ENCODE measurements at regions not wholly inside any gene's neighbourhood (a gene's known extent, or its start where the extent isn't known, plus 50 kb on each side); places are given as distances from the start of the nearest gene placed in this dataset.
"Not testable (repeated sequence)": the region's sequence is repeated elsewhere in the genome, so short reads cannot be mapped to it uniquely, and the experiment has no call there.

- Histone ChIP-seq H3K4me3 (ENCODE audit: low read depth, low read length) (no peak overlapping the region), H3K36me3 (ENCODE audit: insufficient read depth) (no peaks in the 10 kb centered on the region), H3K4me1 (ENCODE audit: insufficient read depth) (no peaks in the 10 kb centered on the region), H3K27ac (ENCODE audit: low read depth) (no peak overlapping the region)
- DNase-seq (ENCODE audit: extremely low spot score): no peak
These were observed 474.3 kb downstream of the ATP23 start for GRCh38 chr12:58415716-58416115.

DNA sequence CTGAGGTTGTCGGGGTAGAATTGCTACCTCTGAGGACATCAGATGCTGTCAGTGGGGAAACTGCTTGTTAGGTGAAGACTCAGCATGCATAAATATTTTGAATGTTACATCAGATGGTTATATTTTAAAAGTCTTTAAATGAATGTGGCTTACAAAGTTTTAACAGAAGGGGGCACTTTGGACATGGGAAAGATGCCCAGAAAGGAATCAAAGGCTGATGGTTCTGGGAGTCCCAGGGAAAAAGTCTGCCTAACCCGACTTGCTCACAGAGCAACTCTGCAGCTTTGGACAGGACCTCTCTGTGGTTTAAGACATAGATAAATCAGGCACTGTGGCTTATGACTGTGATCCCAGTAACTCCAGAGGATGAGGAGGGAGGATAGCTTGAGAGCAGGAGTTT is 474.9 kb downstream of the ATP23 start:
- Histone ChIP-seq H3K36me3 (ENCODE audit: insufficient read depth) (no peaks in the 10 kb centered on the region), H3K4me1 (ENCODE audit: insufficient read depth) (no peaks in the 10 kb centered on the region), H3K4me3 (ENCODE audit: low read depth, low read length) (no peak overlapping the region), H3K27ac (ENCODE audit: low read depth) (no peak overlapping the region)
- no peak for DNase-seq (ENCODE audit: extremely low spot score)
- 35% methylated on average over 2 of the region's 2 CpGs for WGBS

GRCh38 chr12:58419196-58419760 is 477.9 kb downstream of the ATP23 start:
- Histone ChIP-seq H3K4me3 (ENCODE audit: low read depth, low read length) (no peak overlapping the region), H3K36me3 (ENCODE audit: insufficient read depth) (no peaks in the 10 kb centered on the region), H3K27ac (ENCODE audit: low read depth) (no peak overlapping the region), H3K4me1 (ENCODE audit: insufficient read depth) (no peaks in the 10 kb centered on the region)
- whole genome bisulfite sequencing: 89% methylated on average over 13 of the region's 13 CpGs
- DNase-seq (ENCODE audit: extremely low spot score): no peak

DNA sequence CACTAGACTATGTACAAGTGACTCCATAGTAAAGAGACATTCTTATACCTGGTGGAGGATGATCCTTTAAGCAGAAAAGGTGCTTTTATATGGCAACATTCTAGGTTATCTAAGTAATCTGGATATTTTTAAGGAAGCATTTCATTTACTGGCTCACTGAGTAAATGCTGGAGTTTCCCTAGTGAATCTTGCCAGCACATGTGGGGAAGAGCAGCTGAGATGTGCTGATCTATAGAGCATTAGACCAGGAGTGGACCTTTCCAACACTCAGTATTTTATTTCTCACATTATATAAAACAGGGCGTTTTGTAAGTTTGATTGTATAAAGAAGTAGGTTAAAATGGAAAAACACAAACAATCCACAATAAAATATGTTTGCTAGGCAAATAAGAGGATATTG is 478.5 kb downstream of the ATP23 start:
- no peak overlapping the region for H3K27ac ChIP-seq (ENCODE audit: low read depth)
- DNase-seq (ENCODE audit: extremely low spot score): no peak
- H3K36me3 ChIP-seq (ENCODE audit: insufficient read depth): no peaks in the 10 kb centered on the region
- no peak overlapping the region for H3K4me3 ChIP-seq (ENCODE audit: low read depth, low read length)
- WGBS: 46% methylated on average over 1 of the region's 1 CpG
- no peaks in the 10 kb centered on the region for H3K4me1 ChIP-seq (ENCODE audit: insufficient read depth)

DNA sequence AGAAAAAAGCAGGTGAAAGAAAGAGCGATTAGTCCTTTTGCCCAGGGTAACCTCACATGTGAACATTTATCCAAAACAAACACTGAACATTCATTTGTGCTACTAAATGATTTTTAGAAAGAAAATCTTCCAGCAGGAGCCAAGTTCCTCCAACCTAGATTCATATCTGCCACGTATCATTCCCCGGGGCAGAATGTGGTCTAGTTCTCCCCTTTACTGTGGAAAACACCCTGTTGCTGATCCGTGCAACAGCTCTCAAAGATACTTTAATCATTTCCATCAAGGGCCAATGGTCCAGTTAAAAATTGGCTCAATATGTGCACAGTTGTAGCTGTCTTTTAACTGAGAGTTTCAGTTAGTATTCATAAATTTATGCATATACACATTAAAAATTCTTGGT is 479.1 kb downstream of the ATP23 start:
- H3K4me3 ChIP-seq (ENCODE audit: low read depth, low read length): no peak overlapping the region
- no peaks in the 10 kb centered on the region for H3K4me1 ChIP-seq (ENCODE audit: insufficient read depth)
- 72% methylated on average over 4 of the region's 4 CpGs for WGBS
- no peak overlapping the region for H3K27ac ChIP-seq (ENCODE audit: low read depth)
- no peak for DNase-seq (ENCODE audit: extremely low spot score)
- H3K36me3 ChIP-seq (ENCODE audit: insufficient read depth): no peaks in the 10 kb centered on the region

DNA sequence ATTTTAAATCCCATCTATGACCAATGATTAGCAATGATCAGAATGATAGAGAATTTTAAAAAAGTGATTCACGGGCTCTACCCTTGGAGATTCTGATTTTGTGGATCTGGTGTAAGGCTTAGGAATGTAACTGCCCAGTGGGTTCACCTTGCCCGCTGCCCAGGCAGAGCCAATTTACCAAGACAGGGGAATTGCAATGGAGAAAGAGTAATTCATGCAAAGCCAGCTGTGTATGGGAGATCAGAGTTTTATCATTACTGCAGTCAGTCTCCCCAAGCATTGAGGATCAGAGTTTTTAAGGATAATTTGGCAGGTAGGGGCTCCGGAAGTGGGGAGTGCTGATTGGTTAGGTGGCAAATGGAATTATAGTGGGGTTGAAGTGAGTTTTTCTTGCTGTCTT is 480.6 kb downstream of the ATP23 start:
- H3K4me3 ChIP-seq (ENCODE audit: low read depth, low read length): no peak overlapping the region
- no peak overlapping the region for H3K27ac ChIP-seq (ENCODE audit: low read depth)
- 75% methylated on average over 3 of the region's 3 CpGs for WGBS
- H3K4me1 ChIP-seq (ENCODE audit: insufficient read depth): no peaks in the 10 kb centered on the region
- no peaks in the 10 kb centered on the region for H3K36me3 ChIP-seq (ENCODE audit: insufficient read depth)
- DNase-seq (ENCODE audit: extremely low spot score): no peak

DNA sequence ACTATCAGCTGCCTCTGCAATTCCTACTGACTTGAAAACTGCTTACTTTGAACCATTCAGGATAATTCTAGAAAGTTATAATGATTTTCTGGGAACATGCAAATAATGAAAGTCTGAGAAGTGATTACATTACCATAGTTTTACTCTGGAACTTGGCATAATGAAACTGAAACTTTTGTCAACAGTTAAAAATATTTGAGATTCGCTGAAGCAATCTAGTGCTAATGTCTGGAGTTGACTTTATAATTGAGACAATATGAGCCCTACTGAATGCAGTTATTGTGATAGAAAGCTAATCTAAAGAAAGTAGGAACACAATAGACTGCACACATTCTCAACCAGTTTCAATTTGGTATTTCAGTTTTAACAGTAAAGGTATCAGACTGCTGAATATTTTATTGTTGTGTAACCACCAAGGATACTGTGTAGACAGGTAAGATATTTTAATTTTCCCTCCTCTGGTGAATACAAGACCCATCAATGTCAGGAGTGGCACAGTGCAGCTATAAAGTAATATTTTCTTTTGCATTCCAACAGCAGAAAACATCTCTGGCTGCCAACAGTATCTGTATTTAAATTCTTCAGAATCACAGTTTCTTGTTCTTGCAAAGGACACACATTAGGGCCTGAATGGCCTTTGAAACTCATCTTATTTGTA is 483.5 kb downstream of the ATP23 start:
- no peak for DNase-seq (ENCODE audit: extremely low spot score)

DNA sequence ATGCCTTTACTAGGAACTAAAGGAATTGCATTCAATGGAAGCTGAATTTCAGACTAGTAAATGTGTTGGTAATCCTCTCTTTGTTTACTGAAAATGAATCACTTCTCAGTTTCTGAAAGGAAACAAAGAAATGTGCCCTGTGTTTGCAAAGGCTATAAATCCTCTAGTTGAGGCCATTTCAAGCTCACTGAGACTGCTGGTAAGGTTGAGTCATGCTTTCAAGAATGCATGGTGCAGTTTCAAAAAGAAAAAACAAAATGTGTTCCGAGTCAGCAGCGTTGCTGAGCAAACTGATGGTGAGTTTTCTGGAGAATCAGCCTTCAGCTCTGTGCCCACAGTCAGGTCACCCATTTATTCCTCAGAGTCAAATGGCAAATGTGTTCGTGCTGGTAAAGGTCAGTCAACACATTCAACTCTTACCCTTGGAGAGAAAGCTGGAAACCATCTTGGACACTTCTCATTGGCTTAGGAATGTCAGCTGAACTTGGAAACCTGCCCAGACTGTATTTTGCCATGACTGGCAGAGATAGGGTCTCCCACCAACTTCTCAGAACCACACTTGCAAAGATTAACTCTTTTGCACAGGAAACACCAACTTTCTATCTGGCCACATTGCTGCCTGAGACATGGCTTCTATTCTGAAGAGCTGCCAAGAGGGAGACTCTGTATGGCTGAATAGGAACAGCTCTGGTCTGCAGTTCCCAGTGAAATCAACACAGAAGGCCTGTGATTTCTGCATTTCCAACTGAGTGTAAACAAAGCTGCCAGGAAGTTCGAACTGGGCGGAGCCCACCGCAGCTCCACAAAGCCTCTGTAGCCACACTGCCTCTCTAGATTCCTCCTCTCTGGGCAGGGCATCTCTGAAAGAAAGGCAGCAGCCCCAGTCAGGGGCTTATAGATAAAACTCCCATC is 484.4 kb downstream of the ATP23 start:
- no peaks in the 10 kb centered on the region for H3K4me1 ChIP-seq (ENCODE audit: insufficient read depth)
- 10% methylated on average over 6 of the region's 6 CpGs for WGBS
- H3K36me3 ChIP-seq (ENCODE audit: insufficient read depth): no peaks in the 10 kb centered on the region
- H3K27ac ChIP-seq (ENCODE audit: low read depth): no peak overlapping the region
- DNase-seq (ENCODE audit: extremely low spot score): peak; percentile 69
- H3K4me3 ChIP-seq (ENCODE audit: low read depth, low read length): no peak overlapping the region

More for the DNA sequence above, 483.5 kb downstream of the ATP23 start:
- H3K4me1 ChIP-seq (ENCODE audit: insufficient read depth): no peaks in the 10 kb centered on the region
- no peak overlapping the region for H3K4me3 ChIP-seq (ENCODE audit: low read depth, low read length)
- H3K27ac ChIP-seq (ENCODE audit: low read depth): peak overlapping the region; percentile 59
- H3K36me3 ChIP-seq (ENCODE audit: insufficient read depth): no peaks in the 10 kb centered on the region
- 35% methylated on average over 1 of the region's 1 CpG for WGBS

GRCh38 chr12:58426437-58426836 is 485.1 kb downstream of the ATP23 start:
- H3K4me3 ChIP-seq (ENCODE audit: low read depth, low read length); H3K27ac ChIP-seq (ENCODE audit: low read depth); DNase-seq (ENCODE audit: extremely low spot score); H3K4me1 ChIP-seq (ENCODE audit: insufficient read depth); H3K36me3 ChIP-seq (ENCODE audit: insufficient read depth): not testable (repeated sequence)
- WGBS: 87% methylated on average over 3 of the region's 3 CpGs

GRCh38 chr12:58433959-58434358 is 486.3 kb downstream of the LRIG3 start:
- Histone ChIP-seq H3K4me1 (ENCODE audit: insufficient read depth) (no peaks in the 10 kb centered on the region), H3K27ac (ENCODE audit: low read depth) (no peak overlapping the region), H3K36me3 (ENCODE audit: insufficient read depth) (no peaks in the 10 kb centered on the region), H3K4me3 (ENCODE audit: low read depth, low read length) (no peak overlapping the region)
- DNase-seq (ENCODE audit: extremely low spot score): no peak
- WGBS: 87% methylated on average over 1 of the region's 1 CpG

DNA sequence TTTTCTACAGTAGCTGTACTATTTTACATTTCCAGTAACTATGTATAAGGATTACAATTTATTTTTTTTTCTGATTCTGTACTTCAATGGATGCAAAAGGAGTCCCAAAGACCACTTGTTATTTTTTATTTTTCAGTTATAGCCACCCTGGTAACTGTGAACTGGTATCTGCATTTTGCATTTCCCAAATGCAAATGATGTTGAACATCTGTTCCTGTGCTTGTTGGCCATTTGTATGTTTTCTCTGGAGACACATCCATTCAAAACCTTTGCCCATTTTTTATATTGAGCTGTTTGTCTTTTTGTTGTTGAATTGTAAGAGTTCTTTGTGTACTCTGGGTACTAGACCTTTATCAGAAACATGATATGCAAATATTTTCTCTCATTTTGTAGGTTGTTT is 485.6 kb downstream of the LRIG3 start:
- Histone ChIP-seq H3K4me1 (ENCODE audit: insufficient read depth) (no peaks in the 10 kb centered on the region), H3K36me3 (ENCODE audit: insufficient read depth) (no peaks in the 10 kb centered on the region), H3K27ac (ENCODE audit: low read depth) (no peak overlapping the region), H3K4me3 (ENCODE audit: low read depth, low read length) (no peak overlapping the region)
- DNase-seq (ENCODE audit: extremely low spot score): no peak

- Histone ChIP-seq H3K4me1 (ENCODE audit: insufficient read depth) (no peaks in the 10 kb centered on the region), H3K27ac (ENCODE audit: low read depth) (no peak overlapping the region)
- 96% methylated on average over 2 of the region's 2 CpGs for WGBS
These were observed 484.7 kb downstream of the LRIG3 start for GRCh38 chr12:58435647-58436046.

DNA sequence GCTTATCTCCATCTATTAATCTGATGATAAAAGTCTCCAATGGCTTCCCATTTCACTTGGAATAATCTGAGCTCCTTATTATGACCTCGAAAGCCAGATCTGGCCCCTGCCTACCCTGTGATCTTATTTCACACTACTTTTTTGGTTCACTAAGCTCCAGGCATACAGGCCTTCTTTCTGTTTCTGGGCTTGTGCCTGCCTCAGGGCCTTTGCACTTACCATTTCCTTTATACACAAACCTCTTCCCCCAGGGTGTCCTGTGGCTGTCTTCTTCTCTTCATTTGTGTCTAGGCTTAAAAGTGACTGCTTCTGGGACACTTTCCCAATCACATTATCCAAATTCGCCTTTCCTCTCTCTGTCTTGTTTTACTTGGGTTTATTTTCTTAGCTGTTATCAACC is 478.8 kb downstream of the LRIG3 start:
- DNase-seq (ENCODE audit: extremely low spot score): no peak
- Histone ChIP-seq H3K27ac (ENCODE audit: low read depth) (no peak overlapping the region), H3K36me3 (ENCODE audit: insufficient read depth) (no peaks in the 10 kb centered on the region), H3K4me3 (ENCODE audit: low read depth, low read length) (no peak overlapping the region), H3K4me1 (ENCODE audit: insufficient read depth) (no peaks in the 10 kb centered on the region)
- WGBS: 89% methylated on average over 2 of the region's 2 CpGs

More at GRCh38 chr12:58435647-58436046, 484.7 kb downstream of the LRIG3 start:
- DNase-seq (ENCODE audit: extremely low spot score): no peak
- Histone ChIP-seq H3K36me3 (ENCODE audit: insufficient read depth) (no peaks in the 10 kb centered on the region), H3K4me3 (ENCODE audit: low read depth, low read length) (no peak overlapping the region)

Data from urinary bladder (tissue), 3 donors.